ENCODE measurements at regions not wholly inside any gene's neighbourhood (a gene's known extent, or its start where the extent isn't known, plus 50 kb on each side); places are given as distances from the start of the nearest gene placed in this dataset.

DNA sequence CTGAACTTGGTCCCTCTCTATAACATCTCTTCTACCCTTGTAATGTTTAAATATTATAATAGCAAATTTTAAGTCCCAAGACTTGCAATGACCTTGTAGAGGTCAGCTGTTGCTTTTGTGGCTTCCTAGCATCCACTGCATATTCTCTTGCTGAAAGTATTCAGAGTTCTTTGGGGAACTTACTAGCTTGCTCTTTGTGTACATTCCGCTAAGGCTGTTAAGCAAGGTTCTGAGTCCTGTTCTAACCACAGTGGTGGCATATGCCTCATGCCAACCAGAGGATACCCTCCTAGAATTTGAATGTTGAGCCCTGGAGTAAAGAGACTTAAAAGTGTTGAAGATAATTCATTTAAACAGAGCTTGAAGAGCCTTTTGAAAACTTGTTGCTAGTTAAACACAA is 570.9 kb downstream of the TLE1 start:
- DNase-seq (ENCODE audit: low read depth in 2 of 2) = no peak

DNA sequence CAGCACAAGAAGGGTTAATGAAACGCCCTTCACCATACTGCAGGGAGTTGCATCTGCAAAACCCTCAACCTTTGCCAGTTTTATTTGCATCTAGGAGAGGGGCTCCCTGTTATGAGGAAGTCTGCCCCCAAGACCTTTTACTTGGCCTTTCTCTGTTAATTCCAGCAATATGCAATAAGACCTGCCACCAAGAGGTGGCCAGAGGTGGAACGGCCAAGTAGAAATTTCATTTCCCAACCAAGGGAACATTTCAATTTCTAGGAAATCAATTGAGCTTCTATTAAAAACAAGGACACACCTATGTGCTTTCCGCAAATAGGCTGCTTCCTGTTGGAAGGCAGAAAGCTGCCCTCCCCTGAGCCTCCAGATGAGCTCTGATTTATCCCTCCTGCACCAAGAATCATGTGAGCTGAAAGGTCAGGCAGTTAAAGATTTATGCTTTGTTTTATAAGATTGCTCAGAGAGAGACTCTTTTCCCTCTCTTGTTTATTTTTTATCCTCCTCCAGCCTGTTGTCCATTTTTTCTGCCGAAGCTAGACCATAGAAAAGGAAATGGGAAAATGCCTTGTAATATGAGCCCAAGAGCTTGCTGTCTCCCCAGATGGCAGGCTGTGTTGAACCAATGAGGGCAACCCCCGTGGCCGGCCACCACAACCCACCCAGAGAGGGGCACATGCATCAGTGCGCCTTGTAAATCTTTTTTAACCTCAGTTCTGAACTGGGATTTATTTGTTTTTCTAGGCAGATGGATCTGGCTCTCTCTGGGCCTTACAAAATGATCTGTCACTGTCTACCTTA is 572.8 kb downstream of the TLE1 start:
- no peak for DNase-seq (ENCODE audit: low read depth in 2 of 2)

DNA sequence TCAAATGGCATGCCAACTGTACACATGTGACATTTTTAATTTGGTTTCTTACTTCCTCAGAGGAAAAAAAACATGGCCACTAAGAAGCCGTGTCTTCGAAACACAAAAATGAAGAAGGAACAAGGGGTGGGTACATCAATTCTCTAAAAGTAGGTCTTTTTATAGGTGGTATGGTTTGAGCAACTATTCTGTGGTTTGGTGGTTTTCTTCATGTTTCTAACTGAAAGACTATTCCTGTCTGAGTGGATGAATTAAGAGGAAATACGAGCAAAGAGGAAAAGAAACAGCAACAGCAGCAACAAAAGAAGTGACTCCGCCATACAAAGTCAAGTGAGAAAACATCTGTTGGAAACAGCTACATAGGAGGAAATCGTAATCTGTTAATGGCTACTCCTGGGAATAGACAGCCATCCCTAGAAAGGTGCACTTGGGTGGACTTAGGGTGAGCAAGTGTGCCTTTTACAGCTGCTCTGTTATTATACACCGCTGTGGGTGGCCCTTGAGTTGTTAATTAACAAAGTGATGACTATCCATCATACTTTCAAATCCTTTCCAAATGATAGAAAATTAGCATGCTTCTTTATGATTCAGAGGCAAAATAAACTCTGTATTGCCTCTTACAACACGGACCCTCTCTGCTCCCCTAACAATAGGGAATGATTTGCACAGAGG is 575.8 kb downstream of the TLE1 start:
- no peak for DNase-seq (ENCODE audit: low read depth in 2 of 2)

GRCh38 chr9:81112627-81113452 is 576.5 kb downstream of the TLE1 start:
- DNase-seq (ENCODE audit: low read depth in 2 of 2) = no peak

DNA sequence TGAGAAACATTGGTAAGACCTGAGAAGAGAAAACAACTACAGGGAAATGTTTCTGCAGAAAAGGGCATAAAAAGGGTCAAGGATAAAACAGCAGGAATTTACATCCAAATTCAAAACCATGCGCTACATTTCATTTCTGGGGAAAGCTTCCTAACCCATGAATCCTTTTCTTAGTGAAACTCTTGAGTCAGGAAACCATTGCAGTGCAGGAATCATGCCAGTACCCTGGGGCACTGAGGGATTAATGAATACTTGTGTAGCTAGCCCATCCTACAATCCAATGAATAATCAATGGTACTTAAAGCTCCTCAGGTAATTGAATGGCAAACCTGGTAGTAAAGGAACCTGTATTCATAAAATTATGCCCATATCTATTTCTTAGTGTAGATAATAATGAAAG is 580.5 kb downstream of the TLE1 start:
- no peak for DNase-seq (ENCODE audit: low read depth in 2 of 2)

DNA sequence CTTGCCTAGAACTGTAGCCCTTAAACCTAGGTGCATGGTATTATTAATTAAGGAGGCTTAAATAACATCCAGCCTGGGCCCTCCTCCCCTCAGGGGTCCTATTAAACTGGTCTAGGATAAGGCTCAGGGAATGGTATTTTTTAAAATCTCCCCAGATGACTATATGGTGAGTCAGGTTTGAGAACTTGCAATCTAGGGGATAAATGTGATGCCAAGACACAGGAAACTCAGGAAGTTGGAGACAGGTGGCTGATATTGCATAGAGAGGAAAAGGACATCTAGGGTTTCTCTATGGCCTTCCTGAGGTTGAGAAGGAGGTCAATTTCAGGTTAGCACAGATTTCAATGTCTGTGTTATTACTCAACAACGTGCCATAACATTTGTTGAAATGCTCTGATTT is 581.0 kb downstream of the TLE1 start:
- DNase-seq (ENCODE audit: low read depth in 2 of 2) = no peak

DNA sequence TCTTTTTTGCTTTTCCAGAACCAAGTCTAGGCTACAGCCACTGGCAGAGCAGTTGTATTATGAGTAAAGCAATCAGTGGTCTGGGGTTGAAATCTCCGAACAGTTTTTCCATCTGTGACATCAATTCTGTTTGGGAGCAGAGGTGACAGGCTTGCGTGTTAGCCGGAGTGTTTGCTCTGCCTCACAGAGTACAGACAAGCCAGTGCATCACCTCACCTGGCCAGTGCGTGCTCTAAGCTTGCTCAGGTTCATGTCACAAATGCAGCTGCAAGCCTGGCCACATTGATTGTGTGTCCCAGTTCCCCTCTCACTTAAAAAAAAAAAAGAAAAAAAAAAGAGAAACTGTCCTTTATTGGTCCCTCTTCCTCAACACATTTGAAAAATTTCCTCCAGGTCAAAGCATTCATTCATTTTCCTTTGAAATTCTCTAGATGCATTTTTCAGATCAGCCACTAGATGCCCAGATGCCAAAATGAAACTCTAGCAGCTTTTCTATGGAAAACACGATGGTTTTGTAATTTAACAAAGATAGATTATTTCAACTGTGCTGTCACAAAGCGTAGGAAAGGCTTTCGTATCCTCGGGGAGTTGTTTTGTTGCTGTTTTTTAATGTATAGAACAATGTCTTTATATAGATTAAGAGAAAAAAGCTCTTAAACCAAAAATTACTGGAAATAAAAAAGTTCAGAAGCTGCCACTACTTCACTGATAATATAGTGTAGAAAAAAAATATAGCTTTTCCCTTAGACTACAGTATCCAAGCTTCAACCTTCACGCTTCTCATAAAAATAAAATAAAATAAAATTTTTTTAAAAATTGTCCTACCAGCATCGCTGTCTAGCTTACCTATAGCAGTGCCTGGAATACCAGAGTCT is 585.5 kb downstream of the TLE1 start:
- DNase-seq (ENCODE audit: low read depth in 2 of 2) = no peak

DNA sequence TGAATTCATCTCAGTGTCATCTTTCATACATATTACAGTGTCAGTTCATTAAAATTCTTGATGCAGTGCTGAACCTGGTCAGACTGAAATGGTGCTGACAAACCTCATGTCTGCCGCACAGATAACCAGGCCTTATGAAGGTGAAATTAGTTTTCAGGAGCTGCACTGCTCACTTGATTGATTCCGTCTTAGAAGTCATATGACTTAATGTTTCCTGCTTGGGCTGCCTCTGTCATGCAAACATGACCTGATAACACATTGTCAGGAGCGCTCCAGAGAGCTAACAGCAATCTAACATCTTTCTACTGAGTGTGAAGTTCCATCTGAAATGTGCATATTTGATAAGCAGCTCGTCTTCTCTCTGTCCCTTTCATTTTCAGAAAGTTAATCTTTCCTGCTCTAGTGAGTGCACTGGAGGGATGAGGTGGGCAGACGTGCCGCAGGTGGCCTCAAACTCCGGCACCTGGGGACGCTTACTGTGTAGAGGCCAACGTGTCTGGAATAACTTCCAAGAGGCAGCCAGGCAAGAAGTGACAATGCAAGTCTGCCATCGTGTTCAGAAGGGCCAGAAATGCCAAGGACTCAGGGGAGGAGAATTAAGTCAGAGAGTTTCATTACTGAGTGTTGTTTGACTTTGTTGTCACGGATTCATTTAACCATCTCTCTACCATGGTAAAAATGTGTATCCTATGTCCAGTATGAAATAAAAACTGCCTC is 592.1 kb downstream of the TLE1 start:
- no peak for DNase-seq (ENCODE audit: low read depth in 2 of 2)

DNA sequence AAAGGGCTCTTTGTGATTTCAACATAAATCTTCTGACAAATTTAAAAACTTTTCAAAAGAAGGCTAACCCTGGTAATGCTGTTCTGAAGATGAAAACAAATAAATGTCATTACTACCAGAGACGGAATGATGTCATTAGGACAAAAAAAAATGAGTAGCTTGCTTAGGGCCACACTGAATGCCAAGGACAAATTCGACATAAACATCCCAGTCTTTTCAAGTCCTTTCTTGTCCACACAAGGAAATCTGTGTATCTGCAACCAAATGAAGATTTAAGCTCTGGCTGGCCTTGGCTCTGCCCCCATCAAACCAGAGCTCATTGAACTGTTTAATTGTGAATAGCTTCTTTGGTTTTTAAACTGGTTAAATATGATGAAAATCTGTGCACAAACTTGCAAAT is 592.7 kb downstream of the TLE1 start:
- DNase-seq (ENCODE audit: low read depth in 2 of 2) = no peak

GRCh38 chr9:81092057-81092456 is 597.3 kb downstream of the TLE1 start:
- no peak for DNase-seq (ENCODE audit: low read depth in 2 of 2)

GRCh38 chr9:81088341-81088740 is 601.0 kb downstream of the TLE1 start:
- DNase-seq (ENCODE audit: low read depth in 2 of 2) = no peak

- no peak for DNase-seq (ENCODE audit: low read depth in 2 of 2)
Observed at GRCh38 chr9:81086416-81086815, 602.9 kb downstream of the TLE1 start.

GRCh38 chr9:81083854-81084512 is 605.4 kb downstream of the TLE1 start:
- DNase-seq (ENCODE audit: low read depth in 2 of 2) = no peak

DNA sequence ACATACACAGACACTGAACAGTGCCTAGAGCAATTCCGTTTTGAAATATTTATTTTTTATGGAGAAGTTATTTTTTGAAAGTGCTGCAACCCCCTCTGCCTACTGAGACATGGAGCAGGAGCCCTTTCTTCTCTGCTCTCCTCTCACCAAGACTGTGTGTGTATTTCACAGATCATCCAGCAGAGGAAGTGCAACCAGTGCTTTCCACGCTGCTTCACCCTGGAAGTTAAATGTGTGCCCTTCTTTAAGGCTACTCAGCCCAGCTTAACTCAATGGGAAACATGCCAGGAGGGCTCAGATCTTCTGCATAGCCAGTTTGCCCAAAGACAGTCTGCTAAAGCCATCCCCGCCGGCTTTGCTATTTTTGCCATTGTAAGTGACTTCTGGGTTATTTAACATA is 606.3 kb downstream of the TLE1 start:
- DNase-seq (ENCODE audit: low read depth in 2 of 2) = no peak

DNA sequence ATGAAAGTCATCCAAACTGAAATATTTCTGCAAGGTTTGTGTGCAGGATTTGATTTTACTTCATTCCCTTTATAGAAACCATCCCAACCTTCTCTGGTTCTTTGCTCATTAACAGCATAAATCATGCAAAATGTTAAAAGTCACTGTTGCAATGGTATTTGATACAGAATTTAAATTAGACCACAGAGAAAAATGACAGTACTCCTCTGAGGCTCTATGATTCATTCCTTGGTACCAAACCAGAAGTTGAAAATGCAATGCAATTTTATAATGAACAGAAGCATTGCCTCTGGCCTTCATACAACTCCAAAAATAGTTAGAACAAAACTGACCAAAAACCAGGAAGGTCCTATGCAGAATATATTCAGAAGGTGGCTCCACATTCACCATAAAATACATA is 607.1 kb downstream of the TLE1 start:
- DNase-seq (ENCODE audit: low read depth in 2 of 2) = no peak

DNA sequence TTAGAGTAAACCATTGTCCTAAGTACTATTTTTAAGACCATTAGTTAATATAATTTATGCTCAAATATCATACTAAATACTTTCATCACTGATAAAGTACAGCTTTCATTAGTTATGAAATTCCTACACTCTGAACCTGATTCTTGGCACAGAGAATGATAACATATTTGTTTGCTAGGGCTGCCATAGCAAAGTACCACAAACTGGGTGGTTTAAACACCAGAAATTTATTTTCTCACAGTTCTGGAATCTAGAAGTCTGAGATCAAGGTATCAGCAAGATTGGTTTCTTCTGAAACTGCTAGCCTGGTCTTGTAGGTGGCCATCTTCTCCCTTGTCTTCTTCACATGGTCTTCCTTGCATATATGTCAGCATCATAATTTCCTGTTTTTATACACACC is 608.4 kb downstream of the TLE1 start:
- no peak for DNase-seq (ENCODE audit: low read depth in 2 of 2)

DNA sequence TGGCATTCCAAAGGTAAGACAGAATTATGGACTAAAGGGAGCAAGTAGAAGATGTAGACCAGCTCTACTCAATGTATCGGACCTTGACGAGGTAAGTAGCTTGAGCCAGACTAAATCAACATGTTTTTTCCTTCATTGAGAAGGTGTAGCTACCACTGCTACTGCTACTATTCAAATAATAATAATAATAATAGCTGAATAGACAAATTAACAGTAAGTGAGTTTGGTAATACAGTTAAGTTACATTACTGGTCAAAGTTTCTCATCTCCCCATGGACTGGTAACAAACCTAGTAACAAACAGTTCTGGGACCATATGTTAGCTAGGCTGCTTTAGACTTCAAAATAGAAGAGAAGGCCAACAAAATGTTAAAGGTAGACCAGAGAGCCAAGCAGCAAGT is 609.2 kb downstream of the TLE1 start:
- no peak for DNase-seq (ENCODE audit: low read depth in 2 of 2)

DNA sequence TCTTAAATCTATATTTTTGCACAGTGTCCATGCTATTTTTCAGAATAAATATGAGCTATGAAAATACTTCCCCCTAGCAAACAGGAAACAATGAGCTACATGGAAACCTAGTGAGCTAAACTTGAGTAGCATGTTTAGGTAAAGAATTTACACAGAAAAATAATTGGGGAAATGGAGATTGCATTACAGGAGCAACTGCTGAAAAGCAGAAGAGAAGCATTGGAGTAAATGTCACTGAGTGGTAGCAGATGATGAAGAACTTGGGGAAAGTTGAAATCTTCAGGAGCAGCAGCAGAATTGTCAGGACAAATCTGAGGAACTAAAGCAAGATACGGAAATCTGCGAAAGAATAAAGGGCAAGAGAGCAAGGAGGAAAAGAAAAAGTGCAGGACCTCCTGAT is 610.3 kb downstream of the TLE1 start:
- DNase-seq (ENCODE audit: low read depth in 2 of 2) = no peak

- no peak for DNase-seq (ENCODE audit: low read depth in 2 of 2)
Observed at GRCh38 chr9:81078555-81078954, 610.8 kb downstream of the TLE1 start.

- no peak for DNase-seq (ENCODE audit: low read depth in 2 of 2)
Observed at GRCh38 chr9:81077572-81077971, 611.8 kb downstream of the TLE1 start.

DNA sequence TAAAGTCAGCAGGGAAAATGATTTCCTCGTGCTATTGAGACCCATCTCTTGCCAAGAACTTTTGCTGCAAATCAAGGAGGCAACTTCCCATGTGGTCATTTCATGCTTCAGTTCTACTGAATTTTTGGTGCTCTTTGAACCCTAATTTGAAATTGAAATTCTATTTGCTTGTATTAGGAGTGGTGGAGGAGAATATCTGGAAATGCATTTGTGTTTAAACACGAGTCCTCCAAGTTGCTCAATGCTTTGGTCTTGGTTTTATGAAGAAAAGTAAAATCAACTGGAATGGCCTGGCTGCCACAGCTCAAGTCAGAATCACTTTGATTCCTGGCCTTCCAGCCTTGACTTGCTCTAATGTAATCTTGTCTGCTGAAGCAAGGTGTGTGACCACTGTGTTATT is 613.2 kb downstream of the TLE1 start:
- no peak for DNase-seq (ENCODE audit: low read depth in 2 of 2)

Measured in activated CD4-positive, alpha-beta T cell treated with anti-CD3 and anti-CD28 coated beads for 24 hours (primary cell).